CD4-positive, alpha-beta T cell treated with Interleukin-17A for 1 hour (primary cell): ENCODE measurements at regions not wholly inside any gene's neighbourhood (a gene's known extent, or its start where the extent isn't known, plus 50 kb on each side); places are given as distances from the start of the nearest gene placed in this dataset.
"Not testable (repeated sequence)": the region's sequence is repeated elsewhere in the genome, so short reads cannot be mapped to it uniquely, and the experiment has no call there.

Experiments
- DNase-seq: peaks from one replicate; pipeline ENCODE4 v3.0.0-alpha.2; 2020

DNA sequence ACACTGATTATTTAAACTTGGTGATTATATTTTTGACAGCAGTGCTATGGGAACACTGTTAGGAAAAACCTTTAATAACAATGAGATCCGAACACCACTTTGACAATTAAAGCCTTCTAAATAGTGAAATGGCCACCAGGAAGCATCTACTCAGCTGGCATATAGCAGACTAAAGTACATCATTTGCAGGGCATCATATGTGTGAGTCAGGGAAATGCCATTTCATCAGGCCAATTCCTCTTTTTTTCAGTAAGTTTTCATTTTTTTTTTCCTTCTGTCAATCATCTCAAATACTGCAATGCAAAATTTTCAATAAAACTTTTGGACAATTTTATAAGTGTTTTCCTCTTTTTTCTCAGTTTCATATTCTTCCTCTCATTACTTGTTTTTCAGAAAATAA is 521.4 kb upstream of the SEMA3D start:
- DNase-seq: no peak

DNA sequence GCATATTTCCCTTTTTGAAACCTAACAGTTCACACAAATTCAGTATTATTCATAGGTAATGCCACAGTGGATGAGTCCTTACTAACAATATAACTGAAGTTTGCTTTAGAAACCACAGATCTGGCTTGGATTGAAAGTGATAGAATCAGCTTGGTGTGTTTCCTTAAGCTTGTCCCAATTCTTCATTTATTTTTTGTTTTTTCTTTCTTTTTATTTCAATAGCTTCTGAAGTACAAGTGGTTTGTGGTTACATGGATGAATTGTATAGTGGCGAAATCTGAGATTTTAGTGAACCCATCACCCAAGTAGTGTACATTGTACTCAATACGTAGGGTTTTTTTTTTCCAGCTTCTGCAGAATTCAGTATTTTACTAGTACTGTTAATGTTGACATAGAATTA is 518.2 kb upstream of the SEMA3D start:
- DNase-seq: no peak

DNA sequence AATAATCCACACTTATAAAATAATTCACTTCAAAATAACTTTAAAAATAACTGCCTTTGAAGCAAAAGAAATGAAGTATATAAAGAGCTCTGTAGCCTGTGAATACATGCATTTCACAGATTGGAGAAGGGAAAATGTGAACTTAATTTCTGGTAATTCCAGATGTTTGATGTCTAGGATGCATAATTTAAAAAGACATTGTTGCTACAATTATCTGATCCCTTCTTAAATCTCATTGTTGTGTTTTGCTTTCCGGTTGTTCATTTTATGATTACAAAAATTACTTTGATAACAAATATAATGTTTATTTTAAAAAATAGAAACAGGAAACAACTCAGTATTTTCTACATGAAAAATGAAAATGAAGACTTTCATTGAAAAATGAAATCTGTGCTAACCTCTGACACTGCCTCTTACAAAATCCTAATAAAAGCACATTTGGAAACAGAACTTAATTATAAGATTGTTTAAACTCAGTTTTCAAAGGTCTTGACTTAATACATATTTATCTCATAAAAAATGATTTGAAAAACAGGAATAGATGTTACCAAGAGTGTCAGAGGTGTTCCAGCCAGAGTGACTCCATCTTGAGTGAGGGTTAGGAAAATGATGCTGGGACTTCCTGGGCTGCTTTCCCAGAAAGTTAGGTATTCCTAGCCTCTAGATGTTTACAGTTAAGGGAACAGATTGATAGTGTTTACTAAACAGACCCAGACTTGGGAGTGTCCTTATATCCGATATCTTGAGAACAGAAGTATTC is 516.6 kb upstream of the SEMA3D start:
- no peak for DNase-seq

DNA sequence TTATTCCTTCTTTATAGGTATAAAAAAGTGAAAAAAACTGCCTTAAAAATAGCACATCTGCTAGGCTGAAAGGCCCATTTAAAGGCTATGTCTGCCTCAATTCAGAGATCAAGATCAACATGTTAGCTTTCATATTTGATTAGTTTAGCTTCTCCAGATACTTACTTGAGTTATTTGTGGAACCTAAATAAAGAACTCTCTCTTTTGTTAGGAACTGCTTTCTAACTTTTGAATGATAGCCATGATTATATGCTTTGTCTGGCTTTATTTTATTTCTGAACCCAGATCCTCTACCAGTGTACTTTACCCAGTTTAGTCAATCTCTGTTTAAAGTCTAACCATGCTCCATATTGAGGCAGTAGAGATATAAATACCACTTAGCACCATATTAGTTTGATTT is 515.5 kb upstream of the SEMA3D start:
- DNase-seq: no peak

DNA sequence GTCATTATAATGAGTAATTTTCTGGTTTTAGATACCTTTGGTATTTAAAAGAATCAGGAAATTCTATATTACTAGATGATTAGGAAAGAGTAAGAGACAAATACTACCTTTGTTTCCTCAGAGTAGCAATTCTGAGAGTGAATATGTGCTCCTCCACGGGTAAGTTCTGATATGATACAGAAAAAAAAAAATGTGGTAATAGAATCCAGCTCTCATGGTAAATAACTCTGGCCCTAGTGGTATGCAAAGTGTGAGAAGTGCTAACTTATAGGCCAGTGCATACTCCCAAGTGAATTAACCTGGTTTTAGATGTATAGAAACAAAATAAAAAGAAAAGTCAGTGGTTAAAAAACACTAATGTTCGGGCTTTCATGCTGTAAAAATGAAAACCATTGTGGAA is 512.6 kb upstream of the SEMA3D start:
- DNase-seq: no peak

DNA sequence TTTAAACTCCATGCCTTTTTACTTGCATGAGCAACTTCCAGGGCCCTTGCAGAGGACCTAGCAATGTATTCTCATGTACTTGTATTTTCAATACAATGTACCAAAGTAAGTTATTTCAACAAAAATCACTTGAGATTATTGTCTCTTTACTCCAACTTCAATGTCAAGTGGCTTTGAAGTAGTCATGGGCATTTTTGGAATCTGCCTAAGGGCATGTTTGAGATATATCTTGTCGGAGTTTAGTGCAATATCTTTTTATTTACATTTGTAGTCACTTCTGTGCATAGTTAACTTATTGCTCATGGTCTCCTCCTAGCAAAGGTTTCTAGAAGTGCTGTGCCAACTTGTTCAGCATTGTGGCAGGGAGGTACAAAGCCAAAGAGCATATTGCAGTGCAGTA is 508.7 kb upstream of the SEMA3D start:
- no peak for DNase-seq

DNA sequence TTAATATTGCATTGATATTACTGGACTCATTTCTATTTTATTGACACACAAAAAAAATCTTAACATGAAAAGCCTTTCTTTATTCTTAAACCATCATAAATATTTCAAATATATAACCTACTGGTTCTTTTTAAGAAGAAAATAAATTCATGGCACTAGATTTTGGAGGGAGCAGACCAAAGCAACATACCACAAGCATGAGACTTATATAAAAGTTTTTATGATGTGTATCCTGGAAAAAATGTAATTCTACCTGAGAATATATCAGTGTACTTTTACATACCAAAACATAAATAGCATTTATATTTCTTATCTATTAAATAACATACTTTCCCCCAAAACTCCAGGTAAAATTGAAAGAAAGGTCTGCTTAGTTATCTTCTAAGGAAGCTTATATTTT is 508.2 kb upstream of the SEMA3D start:
- DNase-seq: no peak

DNA sequence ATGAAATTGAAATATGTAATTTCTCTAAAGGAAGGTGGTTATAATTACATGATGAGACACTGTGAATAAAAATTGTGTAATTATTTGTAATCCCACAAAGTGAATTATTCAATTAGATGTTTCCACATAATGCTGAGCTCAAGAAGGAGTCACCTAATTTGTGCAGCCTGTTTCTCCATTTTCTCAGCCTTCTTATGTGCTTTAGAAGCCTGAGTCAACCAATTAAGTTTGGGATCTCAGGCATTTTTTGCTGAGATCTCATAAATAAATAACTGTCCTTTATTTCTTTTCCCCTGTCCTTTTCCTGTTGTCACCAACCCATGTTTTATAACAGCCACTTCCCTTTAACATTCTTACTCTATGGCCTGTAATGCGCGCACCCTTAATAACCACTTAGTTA is 506.5 kb upstream of the SEMA3D start:
- DNase-seq: no peak

DNA sequence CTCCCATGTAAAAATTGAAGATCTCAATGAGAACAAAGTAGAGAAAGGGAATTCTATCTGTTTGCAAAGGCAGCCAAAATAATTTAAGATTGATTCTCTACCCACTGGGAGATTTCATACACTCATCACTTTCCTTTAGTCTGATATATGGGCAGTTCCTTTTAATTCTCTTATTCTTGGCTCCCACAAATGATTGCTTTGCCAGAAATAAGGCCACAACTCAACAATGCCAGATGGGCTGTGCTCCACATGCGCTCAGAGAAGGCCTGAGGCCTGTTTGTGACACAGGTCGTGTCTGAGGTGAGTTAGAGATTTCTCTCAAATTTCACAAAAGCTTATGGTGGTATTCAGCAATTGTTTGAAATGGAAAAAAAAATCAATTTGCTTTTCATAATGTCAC is 501.9 kb upstream of the SEMA3D start:
- DNase-seq: no peak

DNA sequence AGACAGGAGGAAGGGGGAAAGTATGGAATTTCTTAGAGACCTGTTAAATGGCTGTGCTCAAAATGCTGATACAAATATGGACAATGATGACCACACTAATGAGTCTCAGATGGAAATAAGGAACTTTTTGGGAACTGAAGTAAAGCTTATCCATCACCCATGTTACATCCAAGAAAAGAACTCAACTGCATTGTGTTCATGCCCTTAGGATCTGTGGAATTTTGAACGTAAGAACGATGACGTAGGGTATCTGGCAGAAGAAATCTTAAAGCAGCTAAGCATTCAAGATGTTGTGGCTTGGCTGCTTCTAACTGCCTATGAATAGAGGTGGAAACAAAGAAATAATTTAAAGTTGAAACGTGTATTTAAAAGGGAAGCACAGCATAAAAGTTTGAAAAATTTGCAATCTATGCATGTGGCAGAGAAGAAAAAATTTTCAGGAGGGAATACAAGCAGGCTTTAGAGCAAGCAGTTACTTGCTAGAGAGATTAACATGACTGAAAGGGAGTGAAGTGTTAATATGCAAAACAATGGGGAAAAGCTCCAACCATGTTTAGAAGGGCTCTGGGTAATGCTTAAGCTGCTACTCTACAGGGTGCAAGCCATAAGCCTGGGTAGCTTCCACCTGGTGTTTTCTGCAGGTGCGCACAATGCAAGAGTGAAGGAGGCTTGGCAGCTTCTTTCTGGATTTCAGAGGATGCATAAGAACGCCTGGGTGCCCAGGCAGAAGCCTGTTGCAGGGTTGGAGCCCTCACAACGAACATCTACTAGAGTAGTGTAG is 499.7 kb upstream of the SEMA3D start:
- DNase-seq: no peak

DNA sequence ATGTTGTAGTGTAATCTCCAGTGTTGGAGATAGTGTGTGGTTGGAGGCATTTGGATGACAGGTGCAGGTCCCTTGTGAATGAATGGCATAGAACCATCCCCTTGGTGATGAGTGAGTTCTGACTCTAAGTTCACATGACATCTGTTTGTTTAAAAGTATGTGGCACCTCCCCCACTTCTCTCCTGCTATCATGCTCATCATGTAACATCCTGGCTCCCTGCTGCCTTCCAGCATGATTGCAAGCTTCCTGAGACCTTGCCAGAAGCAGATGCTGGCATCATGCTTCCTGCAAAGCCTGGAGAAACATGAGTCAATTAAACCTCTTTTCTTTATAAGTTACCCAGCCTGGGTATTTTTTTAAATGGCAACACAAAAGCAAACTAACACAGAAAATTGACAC is 499.0 kb upstream of the SEMA3D start:
- DNase-seq: no peak

DNA sequence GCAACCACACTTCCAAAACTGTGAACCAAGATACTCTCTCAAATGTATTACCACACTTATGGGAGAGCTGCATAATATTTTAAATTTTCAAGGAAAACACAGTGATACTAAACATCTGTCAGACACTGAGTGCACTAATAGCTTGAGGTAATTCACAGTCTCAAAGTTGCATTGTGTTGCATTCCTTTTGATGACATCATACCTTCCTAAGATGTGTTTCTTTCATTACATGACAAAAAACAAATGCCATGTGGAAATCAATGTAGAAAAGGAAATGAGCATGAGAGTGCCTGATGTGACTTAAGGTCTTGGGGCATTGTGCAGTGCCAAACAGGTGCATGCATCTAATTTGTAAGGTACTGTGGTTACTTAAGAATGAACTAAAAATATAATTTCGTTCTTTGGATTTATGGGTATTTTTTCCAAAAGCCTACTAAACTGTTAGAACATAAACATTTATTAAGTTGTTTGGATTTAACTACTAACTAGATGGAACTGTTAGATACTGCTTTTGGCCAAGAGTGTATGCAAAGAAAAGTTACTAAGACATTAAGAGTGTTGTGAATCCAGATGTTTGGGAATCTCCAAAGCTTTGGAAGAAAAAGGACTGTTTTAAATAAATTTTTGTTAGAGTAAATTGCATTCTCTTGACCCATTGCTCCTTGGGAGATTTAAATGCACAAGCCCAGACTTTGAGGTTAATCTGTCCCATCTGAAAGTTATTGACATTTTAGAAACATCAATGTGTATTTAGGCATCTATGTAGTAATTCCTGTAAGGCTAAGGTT is 496.2 kb upstream of the SEMA3D start:
- DNase-seq: no peak

DNA sequence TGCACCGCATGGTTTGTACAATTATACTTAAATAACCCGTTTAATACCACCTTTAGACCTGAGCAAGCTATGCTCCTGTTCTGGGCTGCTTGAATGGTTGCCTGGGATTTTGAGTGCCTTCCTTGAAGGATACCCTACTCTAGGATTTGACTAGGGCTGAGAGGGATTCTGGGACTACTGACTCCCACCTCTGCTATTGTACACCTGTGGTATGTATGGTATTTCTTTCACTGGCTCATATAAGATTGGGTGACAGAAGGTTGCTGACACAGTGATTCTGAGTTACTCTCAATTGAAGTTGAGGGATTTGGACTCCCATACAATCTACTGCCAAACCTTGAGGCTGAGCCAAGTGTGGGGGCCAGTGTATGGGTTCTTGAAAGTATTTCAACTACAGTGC is 494.4 kb upstream of the SEMA3D start:
- DNase-seq: no peak

DNA sequence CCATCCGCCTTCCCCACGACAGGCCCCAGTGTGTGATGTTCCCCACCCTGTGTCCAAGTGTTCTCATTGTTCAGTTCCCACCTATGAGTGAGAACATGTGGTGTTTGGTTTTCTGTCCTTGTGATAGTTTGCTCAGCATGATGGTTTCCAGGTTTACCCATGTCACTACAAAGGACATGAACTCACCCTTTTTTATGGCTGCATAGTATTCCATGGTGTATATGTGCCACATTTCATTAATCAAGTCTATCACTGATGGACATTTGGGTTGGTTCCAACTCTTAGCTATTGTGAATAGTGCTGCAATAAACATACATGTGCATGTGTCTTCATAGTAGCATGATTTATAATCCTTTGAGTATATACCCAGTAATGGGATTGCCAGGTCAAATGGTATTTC is 488.2 kb upstream of the SEMA3D start:
- DNase-seq: not testable (repeated sequence)

DNA sequence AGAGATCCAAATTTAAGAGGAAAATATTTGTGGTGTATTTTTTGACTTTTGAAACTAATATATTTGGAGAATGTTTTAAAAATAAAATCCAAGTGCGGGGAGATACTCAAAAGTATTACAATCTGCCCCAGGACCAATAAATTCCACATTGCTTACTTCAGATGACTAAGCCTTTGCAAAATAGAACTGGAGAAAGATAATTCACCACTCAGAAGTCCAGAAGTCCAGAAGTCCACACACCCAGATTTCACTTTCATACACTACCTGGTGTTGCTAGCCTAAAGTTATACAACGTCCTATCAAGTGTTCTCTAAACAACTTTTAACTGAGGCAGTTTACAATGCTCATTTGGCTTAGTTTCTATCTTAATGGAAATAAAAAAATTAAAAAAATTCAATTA is 487.0 kb upstream of the SEMA3D start:
- no peak for DNase-seq

DNA sequence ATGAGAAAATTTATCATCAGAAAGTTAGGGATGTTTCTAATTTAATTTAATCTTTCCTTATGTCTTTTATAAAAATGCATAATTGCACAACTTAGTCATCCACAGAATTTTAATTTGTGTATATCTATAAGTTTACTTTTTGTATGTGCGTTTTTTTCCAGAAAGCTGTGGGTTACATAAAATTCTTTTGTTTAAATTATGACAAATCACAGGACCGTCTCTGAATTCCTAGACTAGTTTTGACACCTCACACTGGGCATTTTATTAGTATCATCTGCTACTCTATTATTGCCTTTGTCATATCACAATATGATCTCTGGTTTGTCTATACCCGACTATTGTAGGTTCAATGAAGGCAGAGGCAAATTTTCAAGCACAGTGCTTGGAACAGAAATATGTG is 482.4 kb upstream of the SEMA3D start:
- DNase-seq: no peak

DNA sequence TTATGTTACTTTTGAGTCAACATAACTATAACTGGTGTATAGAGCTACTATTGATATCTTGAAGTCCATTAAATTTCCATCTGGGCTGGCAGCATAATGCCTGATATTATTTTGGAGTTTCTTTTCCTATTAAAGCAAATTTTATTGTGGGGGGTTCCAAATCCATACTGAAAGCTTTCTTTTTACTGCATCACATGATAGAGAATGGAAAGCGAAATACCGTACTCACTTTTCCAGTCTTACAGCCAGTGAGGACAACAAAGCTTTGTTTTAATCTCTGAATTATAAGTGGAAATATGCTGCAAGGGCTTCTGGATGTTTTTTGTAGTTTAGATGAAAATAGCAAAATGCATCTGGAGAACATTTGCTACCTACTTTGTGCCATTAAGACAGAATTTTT is 477.5 kb upstream of the SEMA3D start:
- no peak for DNase-seq

DNA sequence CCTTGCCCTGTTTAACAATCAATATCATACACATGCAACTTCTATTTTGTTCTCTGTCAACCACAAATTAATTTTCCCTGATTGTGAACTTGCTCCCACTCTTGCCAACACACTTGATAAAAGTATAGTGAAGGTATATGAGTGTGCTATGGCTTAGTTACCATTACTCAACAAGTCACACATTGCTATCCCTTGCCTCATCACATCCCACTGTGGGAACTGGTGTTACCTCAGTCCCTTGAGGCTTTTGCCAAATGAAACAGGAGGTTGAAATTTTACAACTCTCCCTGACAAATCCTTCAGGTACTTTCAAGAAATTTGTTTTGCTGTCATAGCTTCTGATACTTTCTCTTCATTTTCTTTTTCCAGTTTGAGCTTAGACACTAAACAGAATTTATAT is 472.5 kb upstream of the SEMA3D start:
- no peak for DNase-seq

DNA sequence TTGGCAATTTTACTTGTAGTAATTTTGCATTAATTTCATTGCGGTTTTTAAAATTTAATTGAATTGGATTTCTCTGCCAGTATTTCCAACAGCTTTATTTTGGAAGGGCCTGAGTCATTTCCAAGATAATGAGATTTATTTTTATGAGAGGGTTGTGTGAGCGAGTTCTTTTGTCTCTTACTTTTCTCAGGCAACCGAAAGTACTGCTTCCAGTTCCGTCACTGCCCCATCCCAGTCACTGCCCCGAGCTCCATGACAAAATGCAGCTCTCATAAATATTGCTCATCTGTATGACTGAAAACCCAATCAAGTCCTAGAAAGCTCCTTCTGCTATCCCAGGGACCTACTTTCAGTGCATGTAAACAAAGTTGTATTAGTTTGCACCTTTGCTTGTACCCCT is 468.4 kb upstream of the SEMA3D start:
- no peak for DNase-seq

DNA sequence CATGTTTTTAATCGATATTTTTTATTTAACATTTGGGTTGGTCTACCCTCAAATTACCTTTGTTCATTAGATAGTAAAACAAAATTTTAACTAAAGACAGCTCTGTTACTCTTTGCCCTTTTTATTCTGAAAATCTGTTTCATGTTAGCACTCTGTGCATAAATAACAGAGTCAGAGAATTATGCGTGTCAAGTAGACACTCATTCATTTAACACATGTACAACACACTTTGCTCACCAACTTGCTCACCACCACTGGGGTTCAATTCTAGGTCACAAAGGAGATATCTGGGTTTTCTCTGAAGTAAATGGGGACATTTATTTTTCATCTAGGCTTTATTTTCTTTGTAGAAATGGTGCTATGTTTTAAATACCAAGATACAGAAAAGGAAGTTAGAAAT is 457.4 kb upstream of the SEMA3D start:
- no peak for DNase-seq

DNA sequence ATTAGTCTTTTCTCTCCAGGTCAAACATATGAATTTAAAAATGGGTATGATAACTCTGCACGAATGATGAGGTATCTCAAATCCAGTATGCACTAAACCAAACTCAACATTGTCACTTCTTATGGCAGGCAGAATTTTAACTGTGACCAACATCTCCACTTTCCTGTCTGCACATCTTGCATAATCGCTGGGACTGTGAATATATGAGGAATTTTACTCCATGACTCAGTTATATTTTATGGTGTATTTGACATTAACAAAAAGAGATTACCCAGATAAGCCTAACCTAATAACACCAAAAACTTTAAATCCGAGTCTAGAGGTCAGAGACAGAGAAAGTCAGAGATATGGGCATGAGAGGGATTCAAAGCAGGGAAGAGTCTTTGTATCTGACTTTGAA is 454.5 kb upstream of the SEMA3D start:
- DNase-seq: no peak

DNA sequence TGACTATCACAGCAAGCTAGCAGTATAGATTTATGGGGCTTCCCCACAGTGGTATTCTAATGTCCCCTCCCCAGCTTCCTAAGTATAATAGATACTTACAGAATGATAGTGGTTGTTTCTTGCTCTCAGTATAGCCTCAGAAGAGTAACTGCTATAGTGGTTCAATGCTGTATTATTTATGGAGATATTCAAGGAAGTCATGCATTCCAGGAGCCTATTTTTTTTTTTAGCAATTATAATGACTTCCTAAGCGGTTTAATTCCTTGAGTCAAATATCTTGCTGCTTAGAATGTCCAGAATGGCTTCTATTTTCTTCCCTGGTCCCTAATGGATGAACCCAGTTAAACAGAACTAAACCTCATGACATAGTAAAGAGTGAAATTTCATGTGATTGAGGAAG is 451.5 kb upstream of the SEMA3D start:
- no peak for DNase-seq

DNA sequence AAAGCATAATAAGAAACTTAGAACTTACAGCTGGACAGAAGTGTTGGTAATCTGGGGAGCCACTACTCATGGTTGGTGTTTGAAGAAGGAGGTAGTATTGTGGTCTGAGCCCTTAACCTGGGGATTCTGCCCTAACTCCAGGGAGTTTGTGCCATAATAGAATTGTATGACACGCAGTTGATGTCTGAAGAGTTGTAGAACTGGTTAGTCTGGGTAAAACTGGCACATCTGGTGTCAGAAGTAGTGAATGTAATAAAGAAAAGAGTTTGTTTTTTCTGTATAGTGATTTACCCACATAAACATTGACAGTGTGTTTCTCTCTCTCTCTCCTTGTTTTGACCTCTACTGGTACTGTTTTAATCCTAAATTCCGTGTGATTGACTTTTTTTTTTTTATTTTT is 448.1 kb upstream of the SEMA3D start:
- DNase-seq: no peak
